ENCODE measurements at regions not wholly inside any gene's neighbourhood (a gene's known extent, or its start where the extent isn't known, plus 50 kb on each side); places are given as distances from the start of the nearest gene placed in this dataset.

DNA sequence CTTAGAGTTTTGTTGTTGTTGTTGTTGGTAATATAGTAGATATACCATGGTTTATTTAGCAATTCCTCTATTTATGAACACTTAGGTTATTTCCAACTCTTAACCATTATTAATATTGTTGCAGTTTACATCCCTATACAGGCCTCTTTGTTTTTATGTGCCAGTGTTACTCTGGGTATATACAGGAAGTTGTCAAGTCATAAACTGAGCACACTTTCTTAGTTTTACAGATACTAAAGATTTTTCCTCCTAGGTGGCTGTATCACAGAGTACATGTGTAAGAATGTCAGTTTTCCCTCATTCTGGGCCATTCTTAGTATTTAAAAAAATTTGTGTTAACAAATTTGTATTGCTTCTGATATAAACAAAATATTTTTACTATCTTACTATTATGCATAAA, 128.4 kb downstream of the ARL4A start:
- TF ChIP-seq, protein P1, sequence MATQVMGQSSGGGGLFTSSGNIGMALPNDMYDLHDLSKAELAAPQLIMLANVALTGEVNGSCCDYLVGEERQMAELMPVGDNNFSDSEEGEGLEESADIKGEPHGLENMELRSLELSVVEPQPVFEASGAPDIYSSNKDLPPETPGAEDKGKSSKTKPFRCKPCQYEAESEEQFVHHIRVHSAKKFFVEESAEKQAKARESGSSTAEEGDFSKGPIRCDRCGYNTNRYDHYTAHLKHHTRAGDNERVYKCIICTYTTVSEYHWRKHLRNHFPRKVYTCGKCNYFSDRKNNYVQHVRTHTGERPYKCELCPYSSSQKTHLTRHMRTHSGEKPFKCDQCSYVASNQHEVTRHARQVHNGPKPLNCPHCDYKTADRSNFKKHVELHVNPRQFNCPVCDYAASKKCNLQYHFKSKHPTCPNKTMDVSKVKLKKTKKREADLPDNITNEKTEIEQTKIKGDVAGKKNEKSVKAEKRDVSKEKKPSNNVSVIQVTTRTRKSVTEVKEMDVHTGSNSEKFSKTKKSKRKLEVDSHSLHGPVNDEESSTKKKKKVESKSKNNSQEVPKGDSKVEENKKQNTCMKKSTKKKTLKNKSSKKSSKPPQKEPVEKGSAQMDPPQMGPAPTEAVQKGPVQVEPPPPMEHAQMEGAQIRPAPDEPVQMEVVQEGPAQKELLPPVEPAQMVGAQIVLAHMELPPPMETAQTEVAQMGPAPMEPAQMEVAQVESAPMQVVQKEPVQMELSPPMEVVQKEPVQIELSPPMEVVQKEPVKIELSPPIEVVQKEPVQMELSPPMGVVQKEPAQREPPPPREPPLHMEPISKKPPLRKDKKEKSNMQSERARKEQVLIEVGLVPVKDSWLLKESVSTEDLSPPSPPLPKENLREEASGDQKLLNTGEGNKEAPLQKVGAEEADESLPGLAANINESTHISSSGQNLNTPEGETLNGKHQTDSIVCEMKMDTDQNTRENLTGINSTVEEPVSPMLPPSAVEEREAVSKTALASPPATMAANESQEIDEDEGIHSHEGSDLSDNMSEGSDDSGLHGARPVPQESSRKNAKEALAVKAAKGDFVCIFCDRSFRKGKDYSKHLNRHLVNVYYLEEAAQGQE (IDR thresholded peaks at IDR 0.05; ENCODE audit: insufficient read depth in 1 of 2, low read depth in 2 of 2, low read length in 2 of 2): no peak
- no peak for TF ChIP-seq POLR2AphosphoS5 (IDR thresholded peaks at IDR 0.05; ENCODE audit: low read depth, low read length)
- TF ChIP-seq TAF1 (IDR thresholded peaks at IDR 0.05; ENCODE audit: borderline replicate concordance, insufficient read depth, low read length): no peak
- no peak for TF ChIP-seq SIN3A (IDR thresholded peaks at IDR 0.05; ENCODE audit: borderline replicate concordance, insufficient read depth, low read length)
- no peak for TF ChIP-seq FOXP2 (optimal IDR thresholded peaks at IDR 0.05; ENCODE audit: borderline replicate concordance, extremely low read depth, extremely low read length, insufficient read depth)

GRCh38 chr7:12820777-12821176, 133.3 kb downstream of the ARL4A start:
- TF ChIP-seq FOXP2 (optimal IDR thresholded peaks at IDR 0.05; ENCODE audit: borderline replicate concordance, extremely low read depth, extremely low read length, insufficient read depth) (no peak), SIN3A (IDR thresholded peaks at IDR 0.05; ENCODE audit: borderline replicate concordance, insufficient read depth, low read length) (no peak), POLR2AphosphoS5 (IDR thresholded peaks at IDR 0.05; ENCODE audit: low read depth, low read length) (no peak), TAF1 (IDR thresholded peaks at IDR 0.05; ENCODE audit: borderline replicate concordance, insufficient read depth, low read length) (no peak)
- TF ChIP-seq, protein P1 (IDR thresholded peaks at IDR 0.05; ENCODE audit: insufficient read depth in 1 of 2, low read depth in 2 of 2, low read length in 2 of 2): no peak

DNA sequence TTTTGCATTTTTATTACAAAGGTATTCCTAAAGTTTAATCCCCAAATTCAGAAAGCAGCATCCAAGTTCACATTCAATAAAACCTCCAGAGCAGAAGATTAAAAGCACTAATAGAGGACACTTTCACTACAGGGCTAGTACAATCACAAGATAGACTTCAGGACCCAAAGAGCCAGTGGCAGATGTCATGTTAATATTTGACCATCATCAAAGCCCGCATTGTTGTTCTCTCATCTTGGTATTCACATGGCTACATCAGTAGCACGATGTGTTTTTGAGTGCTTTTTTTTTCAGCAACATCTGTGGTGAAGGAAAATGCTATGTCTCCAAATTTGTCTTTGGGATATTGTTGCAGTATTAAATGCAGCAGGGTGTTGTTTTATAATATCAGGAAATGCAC, 134.3 kb downstream of the ARL4A start:
- TF ChIP-seq, protein P1 (IDR thresholded peaks at IDR 0.05; ENCODE audit: insufficient read depth in 1 of 2, low read depth in 2 of 2, low read length in 2 of 2): no peak
- no peak for TF ChIP-seq TAF1 (IDR thresholded peaks at IDR 0.05; ENCODE audit: borderline replicate concordance, insufficient read depth, low read length)
- no peak for TF ChIP-seq SIN3A (IDR thresholded peaks at IDR 0.05; ENCODE audit: borderline replicate concordance, insufficient read depth, low read length)
- no peak for TF ChIP-seq FOXP2 (optimal IDR thresholded peaks at IDR 0.05; ENCODE audit: borderline replicate concordance, extremely low read depth, extremely low read length, insufficient read depth)
- no peak for TF ChIP-seq POLR2AphosphoS5 (IDR thresholded peaks at IDR 0.05; ENCODE audit: low read depth, low read length)

DNA sequence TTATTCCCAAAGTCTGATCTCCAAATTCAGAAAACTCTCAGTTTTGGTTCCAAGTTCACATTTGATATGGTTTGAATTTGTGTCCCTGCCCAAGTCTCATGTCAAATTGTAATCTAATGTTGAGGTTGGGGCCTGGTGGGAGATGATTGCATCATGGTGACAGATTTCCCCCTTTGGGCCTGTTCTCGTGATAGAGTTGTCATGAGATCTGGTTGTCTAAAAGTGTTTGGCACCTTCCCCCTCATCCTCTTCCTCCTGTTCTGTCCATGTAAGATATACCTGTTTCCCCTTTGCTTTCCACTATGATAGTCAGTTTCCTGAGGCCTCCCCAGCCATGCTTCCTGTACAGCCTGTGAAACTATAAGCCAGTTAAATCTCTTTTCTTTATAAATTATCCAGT, 138.6 kb downstream of the ARL4A start:
- no peak for TF ChIP-seq FOXP2 (optimal IDR thresholded peaks at IDR 0.05; ENCODE audit: borderline replicate concordance, extremely low read depth, extremely low read length, insufficient read depth)
- TF ChIP-seq SIN3A (IDR thresholded peaks at IDR 0.05; ENCODE audit: borderline replicate concordance, insufficient read depth, low read length): no peak
- TF ChIP-seq, protein P1 (IDR thresholded peaks at IDR 0.05; ENCODE audit: insufficient read depth in 1 of 2, low read depth in 2 of 2, low read length in 2 of 2): no peak
- no peak for TF ChIP-seq POLR2AphosphoS5 (IDR thresholded peaks at IDR 0.05; ENCODE audit: low read depth, low read length)
- TF ChIP-seq TAF1 (IDR thresholded peaks at IDR 0.05; ENCODE audit: borderline replicate concordance, insufficient read depth, low read length): no peak
